Hippocampal formation (tissue), 2 donors: ENCODE measurements at regions not wholly inside any gene's neighbourhood (a gene's known extent, or its start where the extent isn't known, plus 50 kb on each side); places are given as distances from the start of the nearest gene placed in this dataset.
A peak's percentile ranks its signal among the peaks of the same experiment; 100 is the strongest.

Experiments used
- DNase-seq, 2 donors: peaks; one replicate each; lab custom pipeline; 2025; lab: John Stamatoyannopoulos, UW

- DNase-seq = no peak
Measured at GRCh38 chr6:140908505-140908904, 1224.2 kb upstream of the GJE1 start.

- DNase-seq = no peak
Measured at GRCh38 chr6:140907235-140907634, 1225.5 kb upstream of the GJE1 start.

GRCh38 chr6:140905724-140906123 is 1227.0 kb upstream of the GJE1 start:
- no peak for DNase-seq

GRCh38 chr6:140905050-140905449 is 1227.7 kb upstream of the GJE1 start:
- no peak for DNase-seq

- DNase-seq = no peak
Measured at GRCh38 chr6:140897804-140898573, 1234.7 kb upstream of the GJE1 start.

GRCh38 chr6:140897349-140897748 is 1235.4 kb upstream of the GJE1 start:
- DNase-seq = no peak

- no peak for DNase-seq
Measured at GRCh38 chr6:140893432-140893831, 1239.3 kb upstream of the GJE1 start.

GRCh38 chr6:140879946-140880345 is 1252.8 kb upstream of the GJE1 start:
- DNase-seq = no peak

GRCh38 chr6:140874066-140874465 is 1258.7 kb upstream of the GJE1 start:
- no peak for DNase-seq

- no peak for DNase-seq
Measured at GRCh38 chr6:140872885-140873284, 1259.8 kb upstream of the GJE1 start.

- no peak for DNase-seq
Measured at GRCh38 chr6:140871911-140872310, 1260.8 kb upstream of the GJE1 start.

- no peak for DNase-seq
Measured at GRCh38 chr6:140867336-140867735, 1265.4 kb upstream of the GJE1 start.

- no peak for DNase-seq
Measured at GRCh38 chr6:140858381-140858971, 1274.2 kb upstream of the GJE1 start.

- peak in 1 of 2 donors; percentile 17 for DNase-seq
Measured at GRCh38 chr6:140857739-140858380, 1274.9 kb upstream of the GJE1 start.

- DNase-seq = no peak
Measured at GRCh38 chr6:140855520-140855919, 1277.2 kb upstream of the GJE1 start.

GRCh38 chr6:140854318-140854717 is 1278.4 kb upstream of the GJE1 start:
- DNase-seq = no peak

GRCh38 chr6:140850438-140850837 is 1282.3 kb upstream of the GJE1 start:
- DNase-seq = no peak

- no peak for DNase-seq
Measured at GRCh38 chr6:140849456-140849855, 1283.3 kb upstream of the GJE1 start.

- no peak for DNase-seq
Measured at GRCh38 chr6:140847262-140847645, 1285.5 kb upstream of the GJE1 start.

- no peak for DNase-seq
Measured at GRCh38 chr6:140846503-140847261, 1286.0 kb upstream of the GJE1 start.

- DNase-seq = no peak
Measured at GRCh38 chr6:140845701-140846100, 1287.0 kb upstream of the GJE1 start.

- no peak for DNase-seq
Measured at GRCh38 chr6:140844167-140844566, 1288.6 kb upstream of the GJE1 start.

GRCh38 chr6:140833408-140833807 is 1299.3 kb upstream of the GJE1 start:
- DNase-seq = no peak
